NCI-H526 treated with DMSO at 0.1 percent for 48 hours (cell line): ENCODE measurements at regions not wholly inside any gene's neighbourhood (a gene's known extent, or its start where the extent isn't known, plus 50 kb on each side); places are given as distances from the start of the nearest gene placed in this dataset.
A peak's percentile ranks its signal among the peaks of the same experiment; 100 is the strongest.

Experiments used
- DNase-seq: peaks from one replicate; lab custom pipeline; 2025; lab: John Stamatoyannopoulos, UW

- DNase-seq, result no peak
Measured at GRCh38 chr13:74084375-74084935, 49.7 kb downstream of the KLF12 start.

DNA sequence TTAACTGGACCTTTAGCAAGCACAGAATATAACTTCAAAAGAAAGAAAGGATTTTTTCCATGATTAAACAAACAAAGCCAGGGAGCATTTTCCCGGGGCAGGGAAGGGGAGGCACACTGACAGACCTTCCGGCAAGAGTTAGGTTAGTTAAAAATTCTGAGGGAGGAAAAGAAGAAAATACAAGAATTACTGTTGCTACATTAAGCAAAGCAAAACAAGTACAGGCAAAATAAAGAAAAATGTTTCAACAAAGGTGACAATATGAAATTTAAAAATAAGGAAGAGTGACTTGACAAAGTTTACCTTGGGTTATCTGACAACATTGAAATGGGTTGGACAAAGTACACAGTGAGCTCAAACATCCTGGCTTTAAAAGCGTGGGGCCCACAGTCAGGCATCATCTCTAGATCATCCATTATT lies 51.5 kb downstream of the KLF12 start:
- DNase-seq, result no peak

GRCh38 chr13:74080762-74081161 lies 53.4 kb downstream of the KLF12 start:
- DNase-seq, result no peak

- DNase-seq, result no peak
Measured at GRCh38 chr13:74077792-74078191, 56.4 kb downstream of the KLF12 start.

- DNase-seq, result no peak
Measured at GRCh38 chr13:74077375-74077774, 56.8 kb downstream of the KLF12 start.

DNA sequence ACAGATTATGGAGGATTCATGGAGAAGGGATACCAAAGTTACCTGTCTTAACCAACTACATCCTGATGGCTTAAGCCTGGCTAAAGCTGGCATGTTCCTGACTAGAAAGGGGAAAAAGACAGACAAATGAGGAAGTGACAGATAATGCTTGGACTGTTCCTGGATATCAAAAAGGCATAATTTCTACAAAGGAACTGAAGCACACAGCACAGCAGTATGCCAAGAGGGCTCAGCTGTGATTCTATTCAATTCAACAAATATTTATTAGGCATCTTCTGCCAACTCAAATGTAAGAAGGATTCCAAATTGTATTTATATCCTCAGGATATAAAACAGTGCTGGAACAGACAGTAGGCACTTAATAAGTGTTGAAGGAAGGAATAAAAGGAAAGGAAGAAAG lies 59.5 kb downstream of the KLF12 start:
- DNase-seq, result no peak

GRCh38 chr13:74073274-74073673 lies 60.9 kb downstream of the KLF12 start:
- no peak for DNase-seq

DNA sequence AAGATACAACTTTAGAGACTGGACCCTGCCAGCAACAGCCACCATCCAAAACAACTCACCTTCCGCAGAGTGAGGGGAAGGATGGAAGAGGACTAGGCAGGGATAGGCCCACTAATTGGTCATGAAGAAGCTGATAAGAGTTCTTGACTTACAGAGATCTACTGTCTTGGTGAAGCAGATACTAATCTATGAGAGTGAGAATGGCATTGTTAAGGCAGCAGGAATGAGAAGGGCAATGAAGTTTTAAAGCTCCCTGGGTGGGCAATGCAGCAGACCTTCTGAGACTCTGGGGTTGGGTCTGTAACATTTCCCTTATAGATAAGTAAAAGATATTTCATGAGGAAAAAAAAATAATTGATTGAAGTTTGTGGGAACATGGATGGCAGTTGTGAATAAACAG lies 63.7 kb downstream of the KLF12 start:
- DNase-seq, result no peak

GRCh38 chr13:74070065-74070464 lies 64.1 kb downstream of the KLF12 start:
- no peak for DNase-seq

- no peak for DNase-seq
Measured at GRCh38 chr13:74068471-74068870, 65.7 kb downstream of the KLF12 start.

DNA sequence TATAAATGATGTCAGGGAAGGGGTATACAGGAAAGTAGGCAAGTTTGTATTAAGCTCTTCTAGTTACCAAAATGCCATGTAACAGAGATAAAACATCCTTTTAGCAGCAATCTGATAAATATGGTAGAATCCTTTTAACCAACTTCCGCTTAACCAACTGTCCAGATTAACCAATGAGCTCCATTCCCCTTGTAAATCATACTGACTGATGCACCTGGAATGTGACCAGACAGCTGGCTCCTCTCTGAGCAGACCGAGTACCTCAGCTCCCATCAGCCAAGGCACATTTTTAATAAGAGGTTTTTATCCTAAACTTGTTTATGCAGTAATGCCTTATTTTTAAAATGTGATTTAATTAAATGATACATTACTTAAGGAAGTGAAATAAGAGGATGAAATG lies 66.4 kb downstream of the KLF12 start:
- DNase-seq, result no peak

DNA sequence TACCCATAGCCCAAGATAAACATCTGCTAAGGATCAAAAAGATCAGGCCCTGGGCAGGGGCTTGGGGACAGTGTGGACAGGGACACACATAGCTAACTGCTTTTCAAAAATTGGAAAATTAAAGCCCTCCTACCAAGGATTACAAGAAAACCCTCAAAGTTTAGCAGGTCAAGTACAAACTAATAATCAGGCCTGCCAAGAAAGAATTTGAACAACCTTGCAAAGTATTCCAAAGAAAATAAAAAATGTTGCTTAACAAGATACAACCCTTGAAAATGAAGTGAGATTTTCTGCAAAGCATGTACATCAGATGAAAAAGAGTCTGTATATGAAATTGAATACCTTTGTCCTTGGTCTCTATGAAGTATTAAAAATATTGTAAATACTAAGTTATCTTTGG lies 67.3 kb downstream of the KLF12 start:
- DNase-seq, result no peak

GRCh38 chr13:74064805-74065312 lies 69.3 kb downstream of the KLF12 start:
- DNase-seq, result no peak

- DNase-seq, result no peak
Measured at GRCh38 chr13:74063533-74064100, 70.6 kb downstream of the KLF12 start.

DNA sequence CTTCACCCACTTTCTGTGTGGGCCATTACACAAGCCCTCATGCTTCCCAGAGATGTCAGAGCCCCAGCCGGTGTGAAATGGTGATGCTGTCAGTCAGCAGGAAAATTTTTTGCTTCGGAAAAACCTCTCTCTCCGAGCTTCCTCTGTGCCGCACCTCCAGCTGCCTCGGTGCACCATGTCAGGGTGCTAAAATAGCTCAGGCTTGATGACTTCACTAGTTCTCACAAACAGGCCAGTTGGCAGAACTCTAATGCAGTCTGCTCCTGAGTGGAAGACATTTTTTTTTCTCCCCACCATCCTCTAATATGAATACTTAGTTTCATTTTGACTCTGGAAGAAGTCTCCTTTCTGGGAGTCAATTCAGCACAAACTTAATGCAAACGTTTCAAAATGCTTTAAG lies 71.3 kb downstream of the KLF12 start:
- no peak for DNase-seq

DNA sequence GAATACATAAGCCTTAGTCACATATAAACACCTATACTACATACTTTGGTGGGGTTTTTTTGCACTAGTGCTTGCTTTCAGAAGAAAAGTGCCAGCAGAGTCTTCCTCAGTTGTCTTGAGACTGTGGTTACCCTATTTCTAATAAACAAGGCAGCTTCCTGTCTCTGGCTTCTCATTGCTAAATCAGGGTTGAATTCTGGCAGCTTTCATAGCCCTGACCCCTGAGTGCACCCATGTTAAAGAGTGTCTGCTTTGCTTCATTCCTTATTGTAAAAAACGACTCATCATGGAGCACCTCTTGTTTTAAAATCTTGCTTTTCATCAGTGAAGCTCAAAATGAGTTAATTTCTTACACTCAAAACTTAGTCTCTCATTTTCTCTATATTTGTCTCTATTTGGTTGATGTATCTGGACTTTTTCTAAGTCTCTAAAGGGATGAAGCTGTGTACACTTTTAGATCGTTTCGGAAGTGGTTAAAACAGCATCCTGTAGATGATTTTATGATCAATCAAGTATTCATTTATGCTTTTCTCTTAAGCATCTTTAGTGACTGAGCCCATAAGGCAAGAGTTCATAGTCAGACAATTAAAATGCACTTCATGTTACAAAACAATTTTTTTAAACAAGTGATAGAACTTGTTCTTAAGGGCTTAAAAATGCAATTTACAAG lies 72.1 kb downstream of the KLF12 start:
- no peak for DNase-seq

GRCh38 chr13:74056801-74057542 lies 77.2 kb downstream of the KLF12 start:
- DNase-seq, result peak; percentile 83

- no peak for DNase-seq
Measured at GRCh38 chr13:74052402-74052928, 81.7 kb downstream of the KLF12 start.

DNA sequence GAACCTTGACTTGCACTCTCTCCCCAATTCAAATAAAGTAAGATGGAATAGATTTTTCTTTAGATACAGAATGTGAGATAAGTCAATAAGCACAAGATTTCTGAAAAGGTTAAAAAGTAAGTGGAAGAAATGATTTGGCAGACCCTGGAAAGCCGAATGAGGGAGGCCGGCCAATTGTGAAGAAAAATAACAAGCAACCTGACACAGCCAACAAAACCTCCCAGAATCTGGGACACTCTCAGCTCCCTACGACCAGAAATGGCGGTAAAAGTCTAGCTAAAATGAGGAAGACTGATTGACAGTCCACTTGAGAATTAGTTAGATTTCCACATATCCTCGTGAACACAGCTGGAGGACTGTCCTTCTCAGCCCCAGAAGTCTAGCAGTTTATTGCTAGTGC lies 85.4 kb downstream of the KLF12 start:
- no peak for DNase-seq

GRCh38 chr13:74047931-74048600 lies 86.1 kb downstream of the KLF12 start:
- DNase-seq, result no peak

GRCh38 chr13:74046431-74046830 lies 87.8 kb downstream of the KLF12 start:
- no peak for DNase-seq

- DNase-seq, result peak; percentile 93
Measured at GRCh38 chr13:74045583-74045982, 88.6 kb downstream of the KLF12 start.
